Ovary (tissue), 7 donors: ENCODE measurements at regions not wholly inside any gene's neighbourhood (a gene's known extent, or its start where the extent isn't known, plus 50 kb on each side); places are given as distances from the start of the nearest gene placed in this dataset.

Experiments
- DNase-seq, 5 donors: peaks; one replicate each; pipeline ENCODE4 v3.0.0-alpha.2; 2019 to 2020
- H3K27ac ChIP-seq, 2 donors: fragments of 200-600 bp; one replicate each; pipeline versions ENCODE4 v1.5.1 to v1.8.0; 2019 to 2022
- H3K27me3 ChIP-seq: fragments of 200-600 bp; one replicate; pipeline ENCODE4 v1.8.0; 2022
- H3K36me3 ChIP-seq: fragments of 200-600 bp; sonication (generic); one replicate; pipeline ENCODE4 v1.5.1; 2019
- H3K4me1 ChIP-seq: one replicate; pipeline ENCODE4 v1.8.1; 2013; ENCODE audit warnings: mild to moderate bottlenecking, moderate library complexity; ENCODE audit not compliant: insufficient read depth
- H3K4me3 ChIP-seq: fragments of 200-600 bp; sonication (generic); one replicate; pipeline ENCODE4 v1.5.1; 2017
- H3K9me3 ChIP-seq, 2 donors: fragments of 200-600 bp in 1 of 2; sonication (generic) in 1 of 2; one replicate each; pipeline versions ENCODE4 v1.5.1 to v1.8.1; 2013 to 2019; ENCODE audit warnings: mild to moderate bottlenecking in 1 of 2, moderate library complexity in 1 of 2
- CTCF ChIP-seq, 3 donors: fragments of 450-650 bp in 2 of 3; fragments of 200-600 bp in 1 of 3; IDR thresholded peaks; one replicate each; pipeline versions ENCODE4 v1.5.1 to v1.8.0; 2016 to 2022; ENCODE audit warnings: antibody characterized with exemption in 3 of 3, mild to moderate bottlenecking in 1 of 3
- EP300 ChIP-seq: sonication (generic); formaldehyde crosslinking; IDR thresholded peaks from one replicate; pipeline ENCODE4 v1.6.1; 2017; ENCODE audit warnings: antibody characterized with exemption
- POLR2A ChIP-seq: fragments of 450-650 bp; IDR thresholded peaks from one replicate; pipeline ENCODE4 v1.6.1; 2017; ENCODE audit warnings: antibody characterized with exemption, mild to moderate bottlenecking, moderate library complexity
- WGBS, 3 donors: extraction: QIAGEN DNeasy Blood & Tissue Kit in 1 of 3; methylation state at CpG; one replicate each; pipeline versions ENCODE4 v1.1.5 to v1.1.7; 2013 to 2017; 5-methylcytosine and 5-hydroxymethylcytosine counted together
- intact Hi-C, 4 donors: fragments of 100-400 bp; cut with DNase I; formaldehyde crosslinking; loops; one replicate each; pipeline versions ENCODE4 v1.11.0 to v1.15.1; 2022 to 2023
- donor health status: DM: no; HTN: no; CAD: no; lungs with moderate emphysema.
- donor health status: DM: no; HTN: no; CAD: no.
- donor health status: Bipolar disorder and iron deficiency.
- donor health status: DM: no; HTN: no; CAD: no.
- donor health status: DM: yes; HTN: yes; CAD: no.

GRCh38 chr6:139534472-139535115 lies 160.1 kb upstream of the CITED2 start:
- Histone ChIP-seq H3K9me3 (no peaks in the 10 kb centered on the region), H3K36me3 (no peaks in the 10 kb centered on the region), H3K4me3 (no peak overlapping the region), H3K4me1 (peaks cover 10% of the 10 kb centered on the region), H3K27ac (peak overlapping the region in 1 of 2 donors; percentile 76), H3K27me3 (no peaks in the 10 kb centered on the region)
- no peak for DNase-seq
- TF ChIP-seq CTCF (IDR thresholded peaks at IDR 0.05) = no peak
- no peak for TF ChIP-seq EP300
- no peak for TF ChIP-seq POLR2A
- WGBS, 3 donors = 60 to 68% (median 68%) methylated on average over 5 of the region's 5 CpGs
- intact Hi-C loops = loop anchor here in 1 of 4 donors (5.0 kb wide), 1 partner anchor 157 kb away; no protein-coding TSS in a partner anchor

- Histone ChIP-seq H3K4me1 (peaks cover 10% of the 10 kb centered on the region), H3K9me3 (no peaks in the 10 kb centered on the region), H3K27me3 (no peaks in the 10 kb centered on the region), H3K27ac (peak overlapping the region in 1 of 2 donors; percentile 76), H3K4me3 (no peak overlapping the region), H3K36me3 (no peaks in the 10 kb centered on the region)
- peak in 2 of 5 donors; percentile 29 to 46 for DNase-seq
- intact Hi-C loops = loop anchor here in 1 of 4 donors (5.0 kb wide), 1 partner anchor 157 kb away; no protein-coding TSS in a partner anchor
- 43 to 57% (median 47%) methylated on average over 11 of the region's 11 CpGs for WGBS, 3 donors
- TF ChIP-seq CTCF (IDR thresholded peaks at IDR 0.05) = no peak
- no peak for TF ChIP-seq EP300
- no peak for TF ChIP-seq POLR2A
Observed at GRCh38 chr6:139533573-139534471, 159.4 kb upstream of the CITED2 start.

GRCh38 chr6:139533171-139533570 lies 158.7 kb upstream of the CITED2 start:
- intact Hi-C loops = loop anchor here in 1 of 4 donors (5.0 kb wide), 1 partner anchor 156 kb away; no protein-coding TSS in a partner anchor
- TF ChIP-seq CTCF (IDR thresholded peaks at IDR 0.05) (no peak), POLR2A (no peak), EP300 (no peak)
- peaks cover 10% of the 10 kb centered on the region for H3K4me1 ChIP-seq
- peak overlapping the region in 1 of 2 donors; percentile 76 for H3K27ac ChIP-seq
- no peaks in the 10 kb centered on the region for H3K36me3 ChIP-seq
- no peaks in the 10 kb centered on the region for H3K27me3 ChIP-seq
- 23 to 52% (median 26%) methylated on average over 4 of the region's 4 CpGs for WGBS, 3 donors
- no peaks in the 10 kb centered on the region for H3K9me3 ChIP-seq
- DNase-seq = no peak
- H3K4me3 ChIP-seq = no peak overlapping the region

- TF ChIP-seq POLR2A = no peak
- TF ChIP-seq EP300 = no peak
- no peak for TF ChIP-seq CTCF (IDR thresholded peaks at IDR 0.05)
- no peaks in the 10 kb centered on the region for H3K9me3 ChIP-seq
- H3K4me3 ChIP-seq = no peak overlapping the region
- peaks cover 10% of the 10 kb centered on the region for H3K4me1 ChIP-seq
- intact Hi-C loops = loop anchor here in 1 of 4 donors (5.0 kb wide), 1 partner anchor 154 kb away; no protein-coding TSS in a partner anchor
- no peaks in the 10 kb centered on the region for H3K36me3 ChIP-seq
- no peaks in the 10 kb centered on the region for H3K27me3 ChIP-seq
- WGBS, 3 donors = 66 to 81% (median 81%) methylated on average over 8 of the region's 8 CpGs
- no peak for DNase-seq
- H3K27ac ChIP-seq = no peak overlapping the region
Observed at GRCh38 chr6:139531148-139532115, 157.0 kb upstream of the CITED2 start.
